Heart left ventricle (tissue), 13 donors: ENCODE measurements at regions not wholly inside any gene's neighbourhood (a gene's known extent, or its start where the extent isn't known, plus 50 kb on each side); places are given as distances from the start of the nearest gene placed in this dataset.

Source experiments
- CTCF ChIP-seq, 12 donors: fragments of 200-600 bp; sonication (generic) in 4 of 12; IDR thresholded peaks; one replicate each; pipeline versions ENCODE4 v1.5.0 to v1.8.0; 2018 to 2022; ENCODE audit warnings: antibody characterized with exemption in 12 of 12, mild to moderate bottlenecking in 5 of 12
- POLR2A ChIP-seq, 2 donors: fragments of 450-650 bp; IDR thresholded peaks; one replicate each; pipeline ENCODE4 v1.6.1; 2017; ENCODE audit warnings: antibody characterized with exemption in 2 of 2, mild to moderate bottlenecking in 2 of 2, moderate library complexity in 2 of 2
- donor health status: ischemic (EF 13 %, LVEDD 7.1; RV severe dilation, severe dysfunction).
- donor health status: DM: no; HTN: yes; CAD: no.
- donor health status: DM: no; HTN: no; CAD: no.
- donor health status: ischemic (EF 25% LVEDD 6.9; RV normal size, moderate dysfunction).
- donor health status: ischemic (EF 25% LVEDD 5.7; RV mildly dilated, moderate dysfunction).
- donor health status: ischemic (EF 35%, LVEDD 5.7; RV mildly dilated, moderate dysfunction).
- donor health status: nonischemic (EF 11% LVEDD 7.7; RV severe dilation, severe dysfunction).
- donor health status: DM: yes; HTN: yes; CAD: no.
- donor health status: PGD.
- donor health status: ischemic (EF 29% LVEDD 5.4; RV normal size, mild dysfunction).
- donor health status: nonischemic (EF 23%, LVEDD 6.1; RV moderate dilation, normal function).

DNA sequence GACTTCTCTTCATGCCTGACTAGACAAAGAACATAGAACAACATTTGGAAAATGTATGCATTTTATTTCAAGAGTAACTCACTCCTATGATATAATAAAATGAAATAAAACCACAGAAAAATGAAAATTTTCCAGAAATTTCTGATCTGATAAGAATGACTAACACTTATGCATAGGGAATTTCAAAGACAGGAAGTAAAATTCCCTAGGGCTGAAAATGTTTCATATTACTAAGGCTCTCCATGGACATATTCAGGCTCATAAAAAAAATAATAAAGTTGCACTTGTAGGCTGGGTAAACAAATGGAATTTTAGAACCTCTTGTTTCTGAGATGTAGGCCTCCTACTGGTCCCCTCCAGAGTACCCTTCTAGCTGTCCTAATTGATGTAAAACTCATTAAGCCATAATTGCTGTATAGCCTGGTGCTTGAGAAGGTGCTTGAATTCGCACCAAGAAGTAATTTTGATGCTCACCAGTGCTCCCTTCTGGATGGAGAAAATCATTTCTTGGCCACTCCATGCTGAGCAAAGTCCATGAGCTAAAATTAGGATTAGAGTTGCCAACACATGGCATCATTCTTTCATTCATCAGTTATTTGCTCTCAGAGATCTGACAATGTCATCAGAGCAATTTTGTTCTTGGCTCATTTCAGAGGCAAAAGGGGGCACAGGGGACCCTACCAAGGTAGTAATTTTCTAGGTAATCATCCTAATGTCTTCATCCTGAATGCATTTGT is 641.0 kb upstream of the CAMK1G start:
- TF ChIP-seq CTCF (IDR thresholded peaks at IDR 0.05) (no peak), POLR2A (IDR thresholded peaks at IDR 0.05) (no peak)
